Activated naive CD4-positive, alpha-beta T cell treated with anti-CD3 and anti-CD28 coated beads, Interleukin-2, amount 10 ng/mL, durations not matched to agents 7 days and 5 days (primary cell): ENCODE measurements at regions not wholly inside any gene's neighbourhood (a gene's known extent, or its start where the extent isn't known, plus 50 kb on each side); places are given as distances from the start of the nearest gene placed in this dataset.
"Not testable (repeated sequence)": the region's sequence is repeated elsewhere in the genome, so short reads cannot be mapped to it uniquely, and the experiment has no call there.

ENCODE experiments used
- CTCF ChIA-PET: fragments of 350-600 bp; sonication (Branson Sonifier 250); formaldehyde crosslinking; loops from one replicate; lab custom pipeline; 2021; ENCODE audit warnings: antibody characterized with exemption; lab: Charles Lee
- DNase-seq: peaks from one replicate; pipeline ENCODE4 v3.0.0-alpha.2; 2020
- H3K27ac Mint-ChIP-seq: one replicate; pipeline ENCODE4 v1.8.0; 2021; ENCODE audit warnings: mild to moderate bottlenecking, moderate library complexity, mixed read lengths
- H3K27me3 Mint-ChIP-seq: one replicate; pipeline ENCODE4 v1.8.0; 2021; ENCODE audit warnings: mild to moderate bottlenecking, mixed read lengths
- H3K36me3 Mint-ChIP-seq: one replicate; pipeline ENCODE4 v1.8.0; 2021; ENCODE audit warnings: mixed read lengths
- H3K4me1 Mint-ChIP-seq: one replicate; pipeline ENCODE4 v1.8.0; 2021; ENCODE audit warnings: mixed read lengths
- H3K4me3 Mint-ChIP-seq: one replicate; pipeline ENCODE4 v1.8.0; 2021; ENCODE audit warnings: mild to moderate bottlenecking, moderate library complexity, mixed read lengths
- H3K9me3 Mint-ChIP-seq: one replicate; pipeline ENCODE4 v1.8.0; 2021; ENCODE audit warnings: mixed read lengths

DNA sequence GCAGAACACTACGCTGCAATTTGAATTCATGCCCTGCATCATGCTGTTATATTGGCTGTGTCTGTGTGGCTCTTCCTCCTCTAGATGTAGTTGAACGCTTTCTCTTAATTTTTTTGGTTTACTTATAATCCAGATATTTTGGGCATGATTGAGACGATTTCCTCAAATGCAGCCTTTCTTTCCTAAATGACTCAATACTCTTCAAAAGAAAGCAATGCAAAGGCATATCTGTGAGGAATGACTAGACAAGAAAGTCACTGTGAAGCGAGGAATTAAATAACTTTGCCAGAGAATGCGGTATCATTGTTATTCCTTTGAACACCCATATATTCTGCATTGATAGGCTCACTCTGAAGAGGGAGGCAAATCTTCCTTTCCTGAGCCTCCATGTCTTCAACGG is 152.8 kb downstream of the YIPF5 start:
- no peak for DNase-seq
- Mint-ChIP-seq H3K9me3 (peaks cover 13% of the 10 kb centered on the region), H3K36me3 (no peaks in the 10 kb centered on the region), H3K27me3 (peaks cover 3% of the 10 kb centered on the region), H3K4me3 (no peak overlapping the region), H3K27ac (no peak overlapping the region), H3K4me1 (no peaks in the 10 kb centered on the region)
- CTCF ChIA-PET = no interaction called here

DNA sequence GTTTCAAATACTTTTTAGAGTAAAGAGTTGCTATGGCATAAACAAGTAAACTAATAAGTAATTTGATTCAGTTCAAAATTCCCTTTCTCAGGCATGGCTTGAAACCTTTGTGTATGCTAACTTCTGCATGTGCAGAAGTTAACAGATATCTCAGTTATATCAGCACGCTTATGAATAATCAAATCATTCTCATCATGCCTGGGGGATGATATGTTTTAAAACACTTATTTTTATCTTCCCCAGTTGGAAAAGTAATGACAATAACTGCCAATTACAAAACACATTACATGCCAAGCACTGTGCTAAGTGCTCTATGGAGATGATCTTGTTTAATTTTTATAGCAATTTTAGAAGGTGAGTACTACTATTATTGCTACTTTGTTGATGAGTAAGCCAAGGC is 146.4 kb downstream of the YIPF5 start:
- Mint-ChIP-seq H3K4me1 (no peaks in the 10 kb centered on the region), H3K9me3 (peaks cover 3% of the 10 kb centered on the region), H3K36me3 (no peaks in the 10 kb centered on the region), H3K27ac (no peak overlapping the region), H3K4me3 (no peak overlapping the region), H3K27me3 (peaks cover 3% of the 10 kb centered on the region)
- CTCF ChIA-PET = no interaction called here
- no peak for DNase-seq

DNA sequence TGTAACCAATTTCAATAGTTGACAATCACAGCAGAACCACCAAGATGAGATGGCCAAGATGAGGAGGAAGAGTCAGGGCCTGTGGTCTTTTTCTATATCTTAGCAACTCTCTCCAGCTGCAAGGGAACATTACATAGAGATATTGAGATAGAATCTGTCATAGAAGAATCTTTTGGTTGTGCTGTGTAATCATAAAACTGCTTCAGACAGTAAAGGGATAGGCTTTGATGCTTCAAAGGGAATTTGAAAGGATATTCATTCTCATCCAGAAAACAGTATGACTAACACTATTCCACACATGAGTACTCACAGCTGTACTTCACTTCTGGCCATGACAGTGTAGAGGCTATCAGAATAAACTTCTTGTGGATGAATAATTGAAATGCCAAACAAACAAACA is 145.9 kb downstream of the YIPF5 start:
- no peak overlapping the region for H3K4me3 Mint-ChIP-seq
- no peak for DNase-seq
- H3K9me3 Mint-ChIP-seq = peaks cover 3% of the 10 kb centered on the region
- H3K36me3 Mint-ChIP-seq = no peaks in the 10 kb centered on the region
- H3K4me1 Mint-ChIP-seq = no peaks in the 10 kb centered on the region
- H3K27me3 Mint-ChIP-seq = peaks cover 3% of the 10 kb centered on the region
- CTCF ChIA-PET = no interaction called here
- no peak overlapping the region for H3K27ac Mint-ChIP-seq

DNA sequence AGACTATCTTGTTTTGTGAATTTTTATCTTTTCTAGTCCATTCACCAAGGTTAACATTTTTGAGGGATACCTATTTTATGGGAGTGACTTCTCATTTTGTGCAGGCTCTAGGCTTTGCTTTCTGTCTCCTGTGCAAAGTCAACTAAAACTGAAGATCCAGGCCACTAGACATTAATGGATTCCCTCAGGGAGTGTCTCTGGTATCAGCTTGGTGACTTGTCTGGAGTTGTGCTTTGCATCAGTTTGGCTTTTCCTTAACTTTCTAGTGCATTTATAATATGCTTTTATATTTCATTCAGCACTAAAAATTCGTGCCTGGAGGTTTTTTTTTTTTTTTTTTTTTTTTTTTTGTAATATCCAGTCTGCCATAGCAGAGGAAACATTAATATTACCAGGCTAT is 144.2 kb downstream of the YIPF5 start:
- Mint-ChIP-seq H3K36me3 (no peaks in the 10 kb centered on the region), H3K27ac (no peak overlapping the region), H3K27me3 (no peaks in the 10 kb centered on the region), H3K4me3 (no peak overlapping the region), H3K4me1 (no peaks in the 10 kb centered on the region), H3K9me3 (peaks cover 3% of the 10 kb centered on the region)
- CTCF ChIA-PET = no interaction called here
- DNase-seq = no peak

DNA sequence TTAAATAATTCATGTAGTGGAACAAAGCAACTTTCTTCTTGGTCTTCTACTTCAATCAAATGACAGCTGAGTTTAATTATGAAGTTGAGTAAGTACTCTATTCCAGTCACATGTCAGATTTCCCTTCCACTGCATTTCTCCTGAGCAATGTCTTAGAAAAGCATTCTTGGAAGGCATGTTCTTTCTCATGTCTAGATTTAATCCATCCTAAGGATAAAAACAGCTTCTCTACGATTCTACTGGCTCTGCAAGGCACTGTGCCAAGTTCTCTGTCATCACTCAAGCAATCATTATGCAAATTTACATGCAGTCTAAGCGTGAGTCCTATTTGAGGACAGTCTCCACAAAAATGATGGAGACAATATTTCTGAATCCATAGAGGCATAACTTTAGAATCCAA is 142.4 kb downstream of the YIPF5 start:
- H3K4me3 Mint-ChIP-seq = no peak overlapping the region
- no peak for DNase-seq
- no peaks in the 10 kb centered on the region for H3K9me3 Mint-ChIP-seq
- peaks cover 6% of the 10 kb centered on the region for H3K27me3 Mint-ChIP-seq
- H3K4me1 Mint-ChIP-seq = no peaks in the 10 kb centered on the region
- H3K27ac Mint-ChIP-seq = no peak overlapping the region
- CTCF ChIA-PET = interaction anchor here (0.6 kb wide), 1 partner anchor 65 kb away, joined by 3 read pairs; no protein-coding TSS in a partner anchor
- H3K36me3 Mint-ChIP-seq = no peaks in the 10 kb centered on the region

DNA sequence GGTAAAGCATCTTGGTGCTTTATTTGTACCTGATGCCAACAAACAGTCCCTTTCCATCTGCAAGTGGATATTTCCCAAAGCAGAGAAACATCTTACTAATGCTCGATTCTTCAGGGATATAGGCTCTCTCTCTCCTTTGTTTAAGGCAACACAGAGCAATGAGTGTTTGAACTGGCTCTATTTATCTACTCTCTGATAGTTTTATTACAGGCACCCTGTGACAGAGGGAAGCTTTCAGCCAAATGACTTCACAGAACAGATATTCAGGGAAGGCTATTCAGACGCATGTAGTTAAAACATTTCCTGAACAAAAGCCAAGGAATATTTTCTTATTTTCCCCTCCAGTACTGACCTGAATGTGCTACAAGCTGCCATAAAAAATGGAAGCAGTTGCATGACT is 141.8 kb downstream of the YIPF5 start:
- H3K27ac Mint-ChIP-seq = no peak overlapping the region
- H3K4me1 Mint-ChIP-seq = no peaks in the 10 kb centered on the region
- no peak overlapping the region for H3K4me3 Mint-ChIP-seq
- H3K27me3 Mint-ChIP-seq = peaks cover 6% of the 10 kb centered on the region
- CTCF ChIA-PET = no interaction called here
- no peaks in the 10 kb centered on the region for H3K36me3 Mint-ChIP-seq
- H3K9me3 Mint-ChIP-seq = no peaks in the 10 kb centered on the region
- no peak for DNase-seq

DNA sequence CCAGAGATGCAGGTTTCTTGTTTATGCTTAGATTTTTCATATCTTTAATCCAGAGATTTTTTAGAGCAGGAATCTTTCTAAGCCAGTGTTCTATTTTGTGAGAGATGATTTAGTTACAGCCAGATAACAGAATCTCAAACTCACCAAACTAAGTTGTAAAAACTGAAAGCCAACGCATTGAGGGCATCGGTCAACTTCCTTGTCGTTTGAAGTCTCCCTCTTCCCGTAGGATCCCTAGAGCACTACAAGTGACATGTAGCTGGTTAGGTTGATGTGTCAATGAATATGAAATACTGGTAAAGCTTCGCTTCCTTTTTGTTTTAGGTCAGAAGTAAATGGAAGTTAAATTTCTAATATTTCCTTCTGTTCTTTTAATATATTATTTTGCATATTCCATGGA is 139.6 kb downstream of the YIPF5 start:
- no peak for DNase-seq
- Mint-ChIP-seq H3K36me3 (no peaks in the 10 kb centered on the region), H3K27me3 (peaks cover 6% of the 10 kb centered on the region), H3K4me3 (no peak overlapping the region), H3K9me3 (no peaks in the 10 kb centered on the region), H3K27ac (no peak overlapping the region), H3K4me1 (no peaks in the 10 kb centered on the region)
- CTCF ChIA-PET = no interaction called here

DNA sequence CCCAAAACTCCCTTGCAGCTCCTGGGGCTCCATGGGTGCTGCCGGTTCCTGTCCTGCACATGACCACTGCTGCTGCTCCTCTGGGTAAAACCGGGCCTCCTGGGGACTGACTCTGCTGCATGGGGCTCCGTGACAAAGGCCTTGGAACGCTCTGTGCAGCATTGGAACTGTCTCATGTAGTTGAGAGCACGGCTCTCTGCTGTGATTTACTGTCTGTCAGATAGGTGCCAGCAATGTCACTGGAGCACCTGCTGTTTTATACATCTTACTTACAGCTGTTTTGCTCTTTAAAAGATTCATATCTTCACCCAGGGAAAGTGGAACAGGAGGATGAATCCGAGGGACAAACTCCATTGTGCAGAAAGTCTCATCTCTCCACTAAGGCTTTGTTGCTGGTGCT is 138.1 kb downstream of the YIPF5 start:
- peaks cover 6% of the 10 kb centered on the region for H3K27me3 Mint-ChIP-seq
- H3K4me1 Mint-ChIP-seq = no peaks in the 10 kb centered on the region
- no peaks in the 10 kb centered on the region for H3K36me3 Mint-ChIP-seq
- H3K9me3 Mint-ChIP-seq = no peaks in the 10 kb centered on the region
- no peak overlapping the region for H3K27ac Mint-ChIP-seq
- H3K4me3 Mint-ChIP-seq = no peak overlapping the region
- CTCF ChIA-PET = interaction anchor here (0.8 kb wide), 1 partner anchor 63 kb away, joined by 3 read pairs; no protein-coding TSS in a partner anchor
- DNase-seq = no peak

DNA sequence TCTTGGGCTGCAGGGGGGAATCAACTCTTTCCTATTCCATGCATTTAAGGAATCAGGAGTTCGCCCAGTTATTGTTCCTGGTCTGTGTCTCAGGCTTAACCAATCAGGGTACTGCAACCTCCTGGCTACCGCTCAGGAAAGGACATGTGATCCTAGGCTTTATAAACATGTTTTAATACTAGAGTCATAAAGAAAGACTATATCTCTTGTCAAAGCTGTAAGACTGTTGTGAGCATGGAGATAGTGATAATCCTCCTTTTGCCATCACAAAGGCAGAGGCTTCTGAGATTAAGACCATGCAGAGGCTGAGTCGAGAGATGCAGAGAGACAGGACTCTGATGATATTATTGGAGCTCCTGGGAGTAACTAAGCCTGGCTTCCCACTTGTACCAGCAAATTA is 137.0 kb downstream of the YIPF5 start:
- CTCF ChIA-PET = no interaction called here
- Mint-ChIP-seq H3K4me3 (no peak overlapping the region), H3K9me3 (no peaks in the 10 kb centered on the region), H3K36me3 (no peaks in the 10 kb centered on the region), H3K27ac (no peak overlapping the region), H3K4me1 (no peaks in the 10 kb centered on the region), H3K27me3 (peaks cover 6% of the 10 kb centered on the region)
- no peak for DNase-seq

DNA sequence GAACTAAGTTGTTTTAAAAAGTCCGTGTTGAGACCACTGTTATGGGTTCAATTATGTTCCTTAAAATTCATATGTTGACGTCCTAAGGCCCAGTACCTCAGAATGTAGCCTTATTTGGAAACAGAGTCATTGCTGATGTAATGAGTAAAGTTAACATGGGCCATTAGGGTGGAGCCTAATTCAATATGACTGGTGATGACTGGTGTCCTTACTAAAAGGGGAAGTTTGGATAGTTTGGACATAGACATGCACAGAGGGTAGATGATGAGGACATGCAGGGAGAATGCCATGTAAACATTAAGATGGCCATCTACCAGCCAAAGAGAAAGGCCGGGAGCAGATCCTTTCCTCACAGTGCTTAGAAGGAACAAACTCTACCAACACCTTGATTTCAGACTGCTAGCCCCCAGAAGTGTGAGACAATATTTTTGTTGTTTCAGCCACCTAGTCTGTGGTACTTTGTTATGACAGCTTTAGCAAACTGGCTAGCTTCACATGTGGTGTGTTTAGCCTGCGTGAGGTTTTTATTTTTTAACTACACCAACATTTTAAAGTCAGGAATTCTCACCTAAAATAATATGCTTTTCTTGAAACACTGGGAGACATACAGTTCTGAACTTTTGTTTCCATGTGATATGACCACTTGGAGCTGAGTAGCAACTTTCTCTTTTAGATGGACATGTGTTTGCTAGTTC is 135.3 kb downstream of the YIPF5 start:
- Mint-ChIP-seq H3K27ac (no peak overlapping the region), H3K27me3 (peaks cover 6% of the 10 kb centered on the region), H3K36me3 (no peaks in the 10 kb centered on the region), H3K9me3 (no peaks in the 10 kb centered on the region), H3K4me3 (no peak overlapping the region), H3K4me1 (no peaks in the 10 kb centered on the region)
- DNase-seq = no peak
- CTCF ChIA-PET = no interaction called here

DNA sequence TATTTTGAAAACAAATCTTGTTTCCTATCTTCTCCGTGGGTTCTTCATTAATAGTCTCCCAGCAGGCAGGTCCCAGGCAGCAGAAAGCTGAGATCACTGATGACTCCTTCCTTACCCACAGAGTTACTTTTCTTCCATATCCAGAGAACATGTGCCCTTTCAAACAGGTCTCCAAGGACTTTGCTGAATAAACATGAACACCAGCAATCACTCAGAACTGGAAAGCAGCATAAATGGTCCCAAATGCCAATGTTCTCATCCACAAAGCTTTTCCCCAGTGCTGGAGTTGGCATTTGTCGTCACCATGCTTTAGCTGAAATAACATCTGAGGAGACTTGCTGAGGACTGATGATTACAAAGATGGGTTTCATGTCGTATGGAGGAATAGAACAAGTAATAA is 134.0 kb downstream of the YIPF5 start:
- no peak for DNase-seq
- no peak overlapping the region for H3K27ac Mint-ChIP-seq
- H3K36me3 Mint-ChIP-seq = no peaks in the 10 kb centered on the region
- no peak overlapping the region for H3K4me3 Mint-ChIP-seq
- peaks cover 6% of the 10 kb centered on the region for H3K27me3 Mint-ChIP-seq
- CTCF ChIA-PET = no interaction called here
- no peaks in the 10 kb centered on the region for H3K4me1 Mint-ChIP-seq
- H3K9me3 Mint-ChIP-seq = no peaks in the 10 kb centered on the region

DNA sequence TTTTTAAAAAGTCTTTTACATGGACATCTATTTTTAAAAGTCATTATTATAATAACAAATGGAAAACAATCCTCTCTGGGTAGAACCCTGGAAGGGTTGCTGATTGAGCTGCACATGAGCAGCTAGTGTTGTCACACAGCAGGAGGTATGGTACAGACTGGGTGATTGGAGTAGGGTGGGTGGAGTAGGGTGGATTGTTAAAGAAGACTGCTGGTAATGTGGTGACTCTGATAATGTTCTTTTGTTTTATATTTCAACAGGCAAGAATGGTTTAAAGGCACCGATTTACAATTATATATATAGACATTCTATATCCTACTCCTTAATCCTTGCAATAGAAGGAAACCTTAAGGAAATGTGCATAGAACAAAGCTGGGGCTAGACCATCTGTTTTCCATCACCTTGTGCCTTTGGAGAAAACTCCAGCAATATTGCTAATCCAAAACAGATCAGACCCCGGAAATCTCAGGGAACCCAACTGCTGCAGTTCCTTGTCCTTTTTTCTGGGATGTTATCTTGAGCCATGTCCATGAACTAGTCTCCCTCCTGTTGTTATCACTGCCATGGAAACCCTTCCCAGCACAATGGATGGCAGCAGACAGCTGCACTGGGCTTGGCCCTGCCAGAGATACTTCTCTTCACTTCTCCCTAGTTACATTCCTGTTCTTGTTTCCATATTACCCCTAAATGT is 129.7 kb downstream of the YIPF5 start:
- CTCF ChIA-PET = no interaction called here
- Mint-ChIP-seq H3K36me3 (no peaks in the 10 kb centered on the region), H3K9me3 (no peaks in the 10 kb centered on the region), H3K27ac (no peak overlapping the region), H3K27me3 (no peaks in the 10 kb centered on the region), H3K4me1 (no peaks in the 10 kb centered on the region), H3K4me3 (no peak overlapping the region)
- no peak for DNase-seq

DNA sequence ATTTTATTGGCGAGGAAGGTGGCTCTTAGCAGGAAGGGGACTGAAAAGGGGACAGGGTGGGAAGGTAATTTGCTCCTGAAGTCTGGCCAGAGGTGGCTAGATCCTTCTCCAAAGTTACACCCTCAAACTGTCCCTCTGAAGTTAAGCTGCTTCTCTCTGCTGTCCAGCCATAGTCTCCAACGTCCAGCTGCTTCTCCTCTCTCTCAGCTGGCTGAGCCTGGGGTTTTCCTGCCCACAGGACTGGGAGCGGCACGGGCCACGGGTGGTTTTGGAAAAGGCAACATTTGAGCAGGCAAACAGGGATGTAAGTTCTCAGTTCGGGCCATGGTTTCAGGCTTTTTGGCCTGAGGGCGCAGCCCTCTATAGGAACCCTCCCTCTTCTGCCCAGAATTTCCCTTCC is 128.3 kb downstream of the YIPF5 start:
- H3K4me3 Mint-ChIP-seq = no peak overlapping the region
- H3K27me3 Mint-ChIP-seq = no peaks in the 10 kb centered on the region
- no peaks in the 10 kb centered on the region for H3K9me3 Mint-ChIP-seq
- H3K36me3 Mint-ChIP-seq = no peaks in the 10 kb centered on the region
- no peaks in the 10 kb centered on the region for H3K4me1 Mint-ChIP-seq
- H3K27ac Mint-ChIP-seq = no peak overlapping the region
- CTCF ChIA-PET = no interaction called here
- no peak for DNase-seq

DNA sequence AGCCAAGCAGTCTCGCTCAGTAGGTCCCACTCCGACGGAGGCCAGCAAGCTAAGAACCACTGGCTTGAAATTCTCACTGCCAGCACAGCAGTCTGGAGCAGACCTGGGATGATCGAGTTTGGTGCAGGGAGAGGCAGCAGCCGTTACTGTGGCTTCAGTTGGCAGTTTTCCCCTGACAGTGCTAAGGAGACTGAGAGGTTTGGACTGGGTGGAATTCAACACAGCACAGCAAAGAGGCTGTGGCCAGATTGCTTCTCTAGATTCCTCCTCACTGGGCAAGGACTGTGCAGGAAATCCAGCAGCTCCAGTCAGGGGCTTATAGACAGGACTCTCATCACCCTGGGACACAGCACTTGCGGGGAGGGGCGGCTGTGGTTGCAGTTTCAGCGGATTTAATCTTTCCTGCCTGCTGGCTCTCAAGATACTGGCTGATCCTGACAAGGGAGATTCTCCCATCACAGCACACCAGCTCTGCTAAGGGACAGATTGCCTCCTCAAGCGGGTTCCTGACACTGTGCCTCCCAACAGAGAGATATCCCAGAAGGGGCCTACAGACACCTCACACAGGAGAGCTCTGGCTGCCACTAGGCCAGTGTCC is 122.1 kb downstream of the YIPF5 start:
- Mint-ChIP-seq H3K36me3 (no peaks in the 10 kb centered on the region), H3K4me1 (no peaks in the 10 kb centered on the region), H3K27me3 (peaks cover 5% of the 10 kb centered on the region), H3K9me3 (no peaks in the 10 kb centered on the region), H3K4me3 (no peak overlapping the region), H3K27ac (no peak overlapping the region)
- CTCF ChIA-PET = no interaction called here
- DNase-seq = no peak

DNA sequence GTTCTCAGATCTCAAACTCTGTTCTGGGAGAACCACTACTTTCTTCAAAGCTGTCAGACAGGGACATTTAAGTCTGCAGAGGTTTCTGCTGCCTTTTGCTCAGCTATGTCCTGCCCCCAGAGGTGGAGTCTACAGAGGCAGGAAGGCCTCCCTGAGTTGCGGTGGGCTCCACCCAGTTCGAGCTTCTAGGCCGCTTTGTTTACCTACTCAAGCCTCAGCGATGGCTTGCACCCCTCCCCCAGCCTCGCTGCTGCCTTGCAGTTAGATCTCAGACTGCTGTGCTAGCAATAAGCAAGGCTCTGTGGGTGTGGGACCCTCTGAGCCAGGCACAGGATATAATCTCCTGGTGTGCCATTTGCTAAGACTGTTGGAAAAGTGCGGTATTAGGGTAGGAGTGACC is 115.1 kb downstream of the YIPF5 start:
- H3K9me3 Mint-ChIP-seq, DNase-seq, H3K27me3 Mint-ChIP-seq, H3K4me3 Mint-ChIP-seq, H3K27ac Mint-ChIP-seq, H3K36me3 Mint-ChIP-seq, H3K4me1 Mint-ChIP-seq, CTCF ChIA-PET: not testable (repeated sequence)
